BJ (cell line): ENCODE measurements at regions not wholly inside any gene's neighbourhood (a gene's known extent, or its start where the extent isn't known, plus 50 kb on each side); places are given as distances from the start of the nearest gene placed in this dataset.
"Not testable (repeated sequence)": the region's sequence is repeated elsewhere in the genome, so short reads cannot be mapped to it uniquely, and the experiment has no call there.

Source experiments
- CTCF ChIA-PET: fragments of 350-600 bp; formaldehyde crosslinking; extraction: SDS; loops from one replicate; lab custom pipeline; 2021; ENCODE audit warnings: antibody characterized with exemption, inconsistent platforms; lab: Yijun Ruan, JAX
- POLR2A ChIA-PET: fragments of 300-600 bp; sonication (Branson Sonifier 250); formaldehyde crosslinking; extraction: SDS; loops from one replicate; lab custom pipeline; 2021; ENCODE audit warnings: antibody characterized with exemption; lab: Charles Lee
- DNase-seq: peaks from one replicate; pipeline ENCODE4 v3.0.0-alpha.2; 2011; ENCODE audit warnings: low read depth
- H3K27me3 ChIP-seq: 2 replicates; pipeline ENCODE4 v1.6.0; 2011; ENCODE audit warnings: low read length; ENCODE audit not compliant: control insufficient read depth, insufficient read depth
- H3K36me3 ChIP-seq: 2 replicates; pipeline ENCODE4 v1.5.1; 2011; ENCODE audit warnings: low read length; ENCODE audit not compliant: control insufficient read depth, insufficient read depth
- H3K4me3 ChIP-seq: 2 replicates; pipeline ENCODE4 v1.5.1; 2011; ENCODE audit warnings: low read depth, mild to moderate bottlenecking, control low read depth, low read length
- CTCF ChIP-seq: IDR thresholded peaks from 2 replicates; pipeline ENCODE4 v1.5.1; 2011; ENCODE audit warnings: low read depth, mild to moderate bottlenecking, control low read depth, inconsistent platforms, low read length, moderate library complexity; ENCODE audit not compliant: insufficient read depth

- Histone ChIP-seq H3K36me3 (no peaks in the 10 kb centered on the region), H3K27me3 (peaks cover 18% of the 10 kb centered on the region), H3K4me3 (no peak overlapping the region)
- ChIA-PET CTCF (interaction anchor here (0.7 kb wide), 1 partner anchor 16 kb away, joined by 4 read pairs; no protein-coding TSS in a partner anchor), POLR2A (no interaction called here)
- DNase-seq: no peak
- TF ChIP-seq CTCF: no peak
Measured at GRCh38 chr1:43021547-43022474, 63.1 kb upstream of the SLC2A1 start.

DNA sequence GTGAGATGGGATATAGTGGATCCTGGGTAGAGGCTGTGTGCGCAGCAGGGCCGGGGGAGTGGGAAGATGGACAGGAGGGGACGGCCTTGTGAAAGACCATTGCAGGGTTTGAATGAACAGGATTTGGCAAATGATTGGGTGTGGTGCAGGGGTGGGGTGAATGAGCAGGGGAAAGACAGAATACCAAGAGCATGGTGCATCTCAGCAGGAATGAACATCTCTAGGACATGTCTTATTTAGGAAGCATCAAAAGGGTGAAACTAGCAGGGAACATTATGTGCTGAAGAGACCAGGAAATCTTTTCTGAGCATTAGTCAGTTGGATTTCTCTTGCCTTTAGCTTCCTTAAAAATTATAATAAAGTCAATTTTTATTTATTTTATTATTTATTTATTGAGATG is 60.6 kb upstream of the SLC2A1 start:
- H3K4me3 ChIP-seq: no peak overlapping the region
- CTCF ChIA-PET: interaction anchor here (1.1 kb wide), 1 partner anchor 12 kb away, joined by 3 read pairs; no protein-coding TSS in a partner anchor
- DNase-seq: no peak

GRCh38 chr1:43018121-43018520 is 59.5 kb upstream of the SLC2A1 start:
- TF ChIP-seq CTCF: no peak
- DNase-seq: no peak
- no peak overlapping the region for H3K4me3 ChIP-seq
- peaks cover 13% of the 10 kb centered on the region for H3K27me3 ChIP-seq
- POLR2A ChIA-PET: no interaction called here
- CTCF ChIA-PET: no interaction called here
- H3K36me3 ChIP-seq: no peaks in the 10 kb centered on the region

More for the DNA sequence above, 60.6 kb upstream of the SLC2A1 start:
- Histone ChIP-seq H3K27me3 (peaks cover 14% of the 10 kb centered on the region), H3K36me3 (no peaks in the 10 kb centered on the region)
- TF ChIP-seq CTCF: no peak
- POLR2A ChIA-PET: no interaction called here

DNA sequence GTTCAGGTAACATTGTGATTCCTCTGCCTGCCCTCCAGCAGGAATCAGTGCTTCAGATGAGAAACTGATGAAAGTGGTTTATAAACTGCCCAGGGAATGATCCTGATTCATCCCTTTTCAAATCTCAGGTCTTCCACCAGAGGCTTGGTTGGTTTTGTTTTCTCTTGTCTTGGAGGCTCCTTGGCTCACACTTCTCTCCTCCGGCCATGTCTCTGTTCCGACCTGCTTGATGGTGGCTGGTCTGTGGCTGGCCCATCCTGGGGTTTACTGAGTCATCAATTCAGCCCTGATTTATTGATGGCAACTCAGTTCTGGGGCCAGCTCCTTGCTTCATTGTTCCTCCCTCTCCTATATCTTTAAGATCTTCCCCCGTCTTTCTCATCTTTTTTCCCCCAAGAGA is 56.6 kb upstream of the SLC2A1 start:
- POLR2A ChIA-PET: no interaction called here
- Histone ChIP-seq H3K4me3 (no peak overlapping the region), H3K36me3 (no peaks in the 10 kb centered on the region), H3K27me3 (peaks cover 9% of the 10 kb centered on the region)
- CTCF ChIA-PET: no interaction called here
- no peak for DNase-seq
- TF ChIP-seq CTCF: no peak

DNA sequence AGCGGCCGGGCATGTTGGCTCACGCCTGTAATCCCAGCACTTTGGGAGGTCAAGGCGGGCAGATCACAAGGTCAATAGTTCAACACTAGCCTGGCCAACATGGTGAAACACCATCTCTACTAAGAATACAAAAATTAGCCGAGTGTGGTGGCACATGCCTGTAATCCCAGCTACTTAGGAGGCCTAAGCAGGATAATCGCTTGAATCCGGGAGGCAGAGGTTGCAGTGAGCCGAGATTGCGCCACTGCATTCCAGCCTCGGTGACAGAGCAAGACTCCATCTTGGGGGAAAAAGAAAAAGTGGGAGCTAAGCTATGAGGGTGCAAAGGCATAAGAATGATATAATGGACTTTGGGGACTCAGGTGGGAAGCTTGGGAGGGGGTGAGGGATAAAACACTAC is 55.9 kb upstream of the SLC2A1 start:
- H3K27me3 ChIP-seq, POLR2A ChIA-PET, H3K4me3 ChIP-seq, CTCF ChIA-PET, H3K36me3 ChIP-seq, DNase-seq: not testable (repeated sequence)
